ENCODE measurements at regions not wholly inside any gene's neighbourhood (a gene's known extent, or its start where the extent isn't known, plus 50 kb on each side); places are given as distances from the start of the nearest gene placed in this dataset.

GRCh38 chr5:100691548-100691947, 156.4 kb downstream of the FAM174A start:
- TF ChIP-seq EZH2 (IDR thresholded peaks at IDR 0.05; ENCODE audit: borderline replicate concordance, insufficient read depth, low read depth, low read length, poor library complexity, severe bottlenecking) (no peak), CTCF (IDR thresholded peaks at IDR 0.05) (no peak)
- no peak overlapping the region for H3K9ac ChIP-seq (ENCODE audit: low read length)
- no peak overlapping the region for H3K4me2 ChIP-seq (replicated peaks; ENCODE audit: low read depth, low read length, poor library complexity, severe bottlenecking)
- H3K79me2 ChIP-seq (ENCODE audit: control insufficient read depth, insufficient read depth, low read length), result no peaks in the 10 kb centered on the region
- ATAC-seq (ENCODE audit: low read depth), result no peak
- H3K9me3 ChIP-seq (ENCODE audit: control extremely low read depth in 1 of 3, control insufficient read depth in 2 of 3, insufficient read depth in 1 of 3, low read length in 2 of 3), result no peaks in the 10 kb centered on the region
- ChIA-PET POLR2A (no interaction called here), CTCF (no interaction called here)
- no peaks in the 10 kb centered on the region for H3K4me1 ChIP-seq (ENCODE audit: control insufficient read depth in 2 of 2, insufficient read depth in 2 of 2, low read length in 2 of 2)
- no peaks in the 10 kb centered on the region for H3K27me3 ChIP-seq (replicated peaks in 1 of 4; ENCODE audit: control extremely low read depth in 1 of 4, control insufficient read depth in 3 of 4, insufficient read depth in 4 of 4, low read length in 3 of 4)
- H3K36me3 ChIP-seq (replicated peaks in 1 of 2; ENCODE audit: control extremely low read depth in 1 of 2, control insufficient read depth in 1 of 2, extremely low read depth in 1 of 2, insufficient read depth in 2 of 2, low read length in 1 of 2), result no peaks in the 10 kb centered on the region
- H4K20me1 ChIP-seq (ENCODE audit: control insufficient read depth, insufficient read depth, low read length, poor library complexity, severe bottlenecking), result no peaks in the 10 kb centered on the region
- no peak overlapping the region for H3K4me3 Mint-ChIP-seq
- H3K27me3 Mint-ChIP-seq, result no peaks in the 10 kb centered on the region
- no peaks in the 10 kb centered on the region for H3K4me1 Mint-ChIP-seq
- no peak overlapping the region for H2AFZ ChIP-seq (ENCODE audit: insufficient read depth, low read depth, low read length, poor library complexity, severe bottlenecking)
- DNase-seq, result no peak
- no peaks in the 10 kb centered on the region for H3K9me3 Mint-ChIP-seq (ENCODE audit: insufficient read depth)
- WGBS (ENCODE audit: insufficient coverage), result no CpG with 5 or more reads among the region's 1 CpG
- H3K27ac ChIP-seq (ENCODE audit: low read length in 2 of 2), result no peak overlapping the region
- no peak overlapping the region for H3K27ac Mint-ChIP-seq
- intact Hi-C loops (cut with micrococcal nuclease), result no loop called here
- H3K4me3 ChIP-seq (ENCODE audit: control extremely low read depth in 1 of 5, extremely low read depth in 1 of 5, insufficient read depth in 1 of 5, low read depth in 2 of 5, low read length in 4 of 5), result no peak overlapping the region

- no peaks in the 10 kb centered on the region for H3K4me1 Mint-ChIP-seq
- ChIA-PET CTCF (no interaction called here), POLR2A (no interaction called here)
- H3K27ac ChIP-seq (ENCODE audit: low read length in 2 of 2), result no peak overlapping the region
- WGBS (ENCODE audit: insufficient coverage), result no CpG with 5 or more reads among the region's 1 CpG
- no peaks in the 10 kb centered on the region for H3K4me1 ChIP-seq (ENCODE audit: control insufficient read depth in 2 of 2, insufficient read depth in 2 of 2, low read length in 2 of 2)
- H3K36me3 ChIP-seq (replicated peaks in 1 of 2; ENCODE audit: control extremely low read depth in 1 of 2, control insufficient read depth in 1 of 2, extremely low read depth in 1 of 2, insufficient read depth in 2 of 2, low read length in 1 of 2), result no peaks in the 10 kb centered on the region
- no peak overlapping the region for H2AFZ ChIP-seq (ENCODE audit: insufficient read depth, low read depth, low read length, poor library complexity, severe bottlenecking)
- no peak overlapping the region for H3K4me3 ChIP-seq (ENCODE audit: control extremely low read depth in 1 of 5, extremely low read depth in 1 of 5, insufficient read depth in 1 of 5, low read depth in 2 of 5, low read length in 4 of 5)
- H3K9me3 Mint-ChIP-seq (ENCODE audit: insufficient read depth), result no peaks in the 10 kb centered on the region
- no peaks in the 10 kb centered on the region for H3K79me2 ChIP-seq (ENCODE audit: control insufficient read depth, insufficient read depth, low read length)
- H3K27me3 Mint-ChIP-seq, result no peaks in the 10 kb centered on the region
- no peak overlapping the region for H3K9ac ChIP-seq (ENCODE audit: low read length)
- H4K20me1 ChIP-seq (ENCODE audit: control insufficient read depth, insufficient read depth, low read length, poor library complexity, severe bottlenecking), result no peaks in the 10 kb centered on the region
- no peak for TF ChIP-seq CTCF (IDR thresholded peaks at IDR 0.05)
- no peak for TF ChIP-seq EZH2 (IDR thresholded peaks at IDR 0.05; ENCODE audit: borderline replicate concordance, insufficient read depth, low read depth, low read length, poor library complexity, severe bottlenecking)
- no peak overlapping the region for H3K27ac Mint-ChIP-seq
- no peak overlapping the region for H3K4me2 ChIP-seq (replicated peaks; ENCODE audit: low read depth, low read length, poor library complexity, severe bottlenecking)
- ATAC-seq (ENCODE audit: low read depth) (no peak), DNase-seq (no peak)
- no peak overlapping the region for H3K4me3 Mint-ChIP-seq
- no peaks in the 10 kb centered on the region for H3K27me3 ChIP-seq (replicated peaks in 1 of 4; ENCODE audit: control extremely low read depth in 1 of 4, control insufficient read depth in 3 of 4, insufficient read depth in 4 of 4, low read length in 3 of 4)
- H3K9me3 ChIP-seq (ENCODE audit: control extremely low read depth in 1 of 3, control insufficient read depth in 2 of 3, insufficient read depth in 1 of 3, low read length in 2 of 3), result no peaks in the 10 kb centered on the region
- intact Hi-C loops (cut with micrococcal nuclease), result no loop called here
These were observed 158.3 kb downstream of the FAM174A start for GRCh38 chr5:100693481-100693880.

All from B cell (primary cell).